Stomach (tissue), 4 donors: ENCODE measurements at regions not wholly inside any gene's neighbourhood (a gene's known extent, or its start where the extent isn't known, plus 50 kb on each side); places are given as distances from the start of the nearest gene placed in this dataset.

Source experiments
- EP300 ChIP-seq: sonication (generic); formaldehyde crosslinking; IDR thresholded peaks from one replicate; pipeline ENCODE4 v1.6.1; 2017; ENCODE audit warnings: antibody characterized with exemption
- POLR2A ChIP-seq, 4 donors: fragments of 450-650 bp; IDR thresholded peaks; one replicate each; pipeline ENCODE4 v1.6.1; 2016; ENCODE audit warnings: antibody characterized with exemption in 4 of 4, control low read depth in 2 of 4, mild to moderate bottlenecking in 1 of 4, moderate library complexity in 1 of 4
- POLR2AphosphoS5 ChIP-seq, 3 donors: sonication (generic); formaldehyde crosslinking; IDR thresholded peaks; one replicate each; pipeline ENCODE4 v1.6.1; 2016; ENCODE audit warnings: antibody characterized with exemption in 3 of 3
- TF ChIP-seq, protein P1 (sequence below), 7 experiments: fragments of 450-650 bp in 4 of 7; fragments of 200-600 bp in 3 of 7; sonication (generic) in 3 of 7; IDR thresholded peaks; one replicate each; pipeline ENCODE4 v1.5.1; 2016 to 2019; ENCODE audit warnings: antibody characterized with exemption in 7 of 7, control low read depth in 2 of 7, mild to moderate bottlenecking in 1 of 7

DNA sequence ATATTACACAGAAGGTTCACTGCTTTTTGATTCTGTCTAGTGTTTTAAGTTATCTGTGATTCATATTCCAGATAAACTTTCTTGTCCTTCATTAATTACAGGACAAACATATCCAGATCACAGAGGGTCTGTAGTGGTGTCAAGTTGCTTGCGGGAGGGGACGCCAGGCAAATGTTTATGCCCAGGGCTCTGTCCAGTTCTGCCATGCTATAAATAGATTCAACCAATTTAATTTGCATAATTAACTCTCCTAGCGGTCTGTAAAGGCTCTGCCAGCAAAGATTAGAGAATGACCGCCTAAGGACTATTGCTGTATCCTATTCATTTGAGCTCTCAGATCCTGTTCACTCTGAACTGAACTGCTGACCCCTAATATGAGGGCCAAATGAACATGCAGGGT lies 59.7 kb upstream of the TRPC4 start:
- no peak for TF ChIP-seq POLR2A (IDR thresholded peaks at IDR 0.05)
- TF ChIP-seq EP300 = no peak
- TF ChIP-seq, protein P1, sequence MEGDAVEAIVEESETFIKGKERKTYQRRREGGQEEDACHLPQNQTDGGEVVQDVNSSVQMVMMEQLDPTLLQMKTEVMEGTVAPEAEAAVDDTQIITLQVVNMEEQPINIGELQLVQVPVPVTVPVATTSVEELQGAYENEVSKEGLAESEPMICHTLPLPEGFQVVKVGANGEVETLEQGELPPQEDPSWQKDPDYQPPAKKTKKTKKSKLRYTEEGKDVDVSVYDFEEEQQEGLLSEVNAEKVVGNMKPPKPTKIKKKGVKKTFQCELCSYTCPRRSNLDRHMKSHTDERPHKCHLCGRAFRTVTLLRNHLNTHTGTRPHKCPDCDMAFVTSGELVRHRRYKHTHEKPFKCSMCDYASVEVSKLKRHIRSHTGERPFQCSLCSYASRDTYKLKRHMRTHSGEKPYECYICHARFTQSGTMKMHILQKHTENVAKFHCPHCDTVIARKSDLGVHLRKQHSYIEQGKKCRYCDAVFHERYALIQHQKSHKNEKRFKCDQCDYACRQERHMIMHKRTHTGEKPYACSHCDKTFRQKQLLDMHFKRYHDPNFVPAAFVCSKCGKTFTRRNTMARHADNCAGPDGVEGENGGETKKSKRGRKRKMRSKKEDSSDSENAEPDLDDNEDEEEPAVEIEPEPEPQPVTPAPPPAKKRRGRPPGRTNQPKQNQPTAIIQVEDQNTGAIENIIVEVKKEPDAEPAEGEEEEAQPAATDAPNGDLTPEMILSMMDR (IDR thresholded peaks at IDR 0.05) = no peak
- no peak for TF ChIP-seq POLR2AphosphoS5 (IDR thresholded peaks at IDR 0.05)
